GM12874 (cell line): ENCODE measurements at regions not wholly inside any gene's neighbourhood (a gene's known extent, or its start where the extent isn't known, plus 50 kb on each side); places are given as distances from the start of the nearest gene placed in this dataset.

Source experiments
- TF ChIP-seq, protein P1 (sequence below): IDR thresholded peaks from 2 replicates; pipeline ENCODE4 v1.5.1; 2011; ENCODE audit warnings: low read depth, mild to moderate bottlenecking, control low read depth, low read length, moderate library complexity; ENCODE audit not compliant: insufficient read depth

GRCh38 chr21:27678511-27678910, 711.6 kb upstream of the ADAMTS5 start:
- TF ChIP-seq, protein P1, sequence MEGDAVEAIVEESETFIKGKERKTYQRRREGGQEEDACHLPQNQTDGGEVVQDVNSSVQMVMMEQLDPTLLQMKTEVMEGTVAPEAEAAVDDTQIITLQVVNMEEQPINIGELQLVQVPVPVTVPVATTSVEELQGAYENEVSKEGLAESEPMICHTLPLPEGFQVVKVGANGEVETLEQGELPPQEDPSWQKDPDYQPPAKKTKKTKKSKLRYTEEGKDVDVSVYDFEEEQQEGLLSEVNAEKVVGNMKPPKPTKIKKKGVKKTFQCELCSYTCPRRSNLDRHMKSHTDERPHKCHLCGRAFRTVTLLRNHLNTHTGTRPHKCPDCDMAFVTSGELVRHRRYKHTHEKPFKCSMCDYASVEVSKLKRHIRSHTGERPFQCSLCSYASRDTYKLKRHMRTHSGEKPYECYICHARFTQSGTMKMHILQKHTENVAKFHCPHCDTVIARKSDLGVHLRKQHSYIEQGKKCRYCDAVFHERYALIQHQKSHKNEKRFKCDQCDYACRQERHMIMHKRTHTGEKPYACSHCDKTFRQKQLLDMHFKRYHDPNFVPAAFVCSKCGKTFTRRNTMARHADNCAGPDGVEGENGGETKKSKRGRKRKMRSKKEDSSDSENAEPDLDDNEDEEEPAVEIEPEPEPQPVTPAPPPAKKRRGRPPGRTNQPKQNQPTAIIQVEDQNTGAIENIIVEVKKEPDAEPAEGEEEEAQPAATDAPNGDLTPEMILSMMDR = no peak

DNA sequence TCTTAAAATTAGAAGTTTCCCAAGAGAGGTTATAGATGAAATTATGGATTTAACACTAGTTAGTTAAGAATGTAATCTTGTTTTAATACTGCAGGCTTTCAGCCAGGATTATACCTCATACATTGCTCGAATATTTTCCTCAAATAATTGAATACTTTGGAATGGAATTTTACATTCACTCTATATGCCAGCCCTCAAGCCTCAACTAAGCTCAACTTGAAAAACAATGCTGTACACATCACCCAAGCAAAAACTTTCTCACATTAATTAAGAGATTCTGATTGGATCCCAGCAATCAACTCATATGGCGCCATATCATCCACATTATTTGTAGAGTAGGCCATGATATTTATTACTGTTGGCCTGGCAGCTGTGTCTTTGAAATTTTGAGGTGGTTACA, 710.7 kb upstream of the ADAMTS5 start:
- TF ChIP-seq, protein P1 = no peak

GRCh38 chr21:27675306-27675705, 708.4 kb upstream of the ADAMTS5 start:
- TF ChIP-seq, protein P1 = no peak

GRCh38 chr21:27674041-27674615, 707.2 kb upstream of the ADAMTS5 start:
- TF ChIP-seq, protein P1 = no peak

- TF ChIP-seq, protein P1 = no peak
Observed at GRCh38 chr21:27673581-27673980, 706.7 kb upstream of the ADAMTS5 start.

- TF ChIP-seq, protein P1 = no peak
Observed at GRCh38 chr21:27671207-27671606, 704.3 kb upstream of the ADAMTS5 start.

DNA sequence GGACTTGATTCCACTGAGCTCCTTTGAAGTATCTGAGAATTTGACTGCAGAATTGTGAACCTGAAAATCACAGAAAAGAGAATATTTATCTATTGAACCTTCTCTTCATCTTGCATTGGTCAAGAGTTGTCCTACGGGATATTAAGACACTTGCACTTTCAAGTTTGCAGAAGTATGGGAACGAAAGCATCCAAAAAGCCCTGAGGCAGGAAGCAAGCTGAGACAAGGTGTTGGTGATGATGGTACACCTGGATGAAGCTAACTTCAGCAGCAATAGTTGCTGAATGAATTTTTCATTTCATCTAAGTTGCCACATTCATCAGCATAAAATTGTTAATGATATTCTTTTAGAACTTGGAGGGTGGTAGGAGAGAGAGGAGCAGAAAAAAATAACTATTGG, 686.6 kb upstream of the ADAMTS5 start:
- TF ChIP-seq, protein P1 = no peak
